HCT116 (cell line): ENCODE measurements at regions not wholly inside any gene's neighbourhood (a gene's known extent, or its start where the extent isn't known, plus 50 kb on each side); places are given as distances from the start of the nearest gene placed in this dataset.
"Not testable (repeated sequence)": the region's sequence is repeated elsewhere in the genome, so short reads cannot be mapped to it uniquely, and the experiment has no call there.

Source experiments
- ATAC-seq: fragments of 200-7000 bp; cut with Tn5 transposase; 2 replicates; pipeline ENCODE4 v1.9.1; 2020; ENCODE audit warnings: mild to moderate bottlenecking, moderate library complexity
- BruUV-seq: library from RNA; stranded (reverse); fragments of 400-500 nt; replicated peaks from 2 replicates; lab custom pipeline; 2021; lab: Mats Ljungman, UMichigan
- CTCF ChIA-PET: fragments of 300-600 bp; sonication (Branson Sonifier 250); formaldehyde crosslinking; loops from one replicate; lab custom pipeline; 2021; ENCODE audit warnings: antibody characterized with exemption; lab: Charles Lee
- POLR2A ChIA-PET: fragments of 300-600, 350-600 bp; sonication (Branson Sonifier 250); formaldehyde crosslinking; loops from one replicate; lab custom pipeline; 2021; ENCODE audit warnings: antibody characterized with exemption; lab: Charles Lee
- RAD21 ChIA-PET, 2 experiments: fragments of 300-600 bp; sonication (Branson Sonifier 250); formaldehyde crosslinking; loops; one replicate each; lab custom pipeline; 2023; ENCODE audit warnings: low total read pairs in 2 of 2; ENCODE audit not compliant: uncharacterized antibody in 2 of 2, unreplicated experiment in 2 of 2, low non-redundant PET in 1 of 2; lab: Charles Lee
- DNase-seq: peaks from one replicate; pipeline ENCODE4 v3.0.0-alpha.2; 2010; ENCODE audit warnings: low read depth, low spot score
- H2AFZ ChIP-seq: fragments of 200-600 bp; shearing (Covaris generic), sonication (generic); 2 replicates; pipeline ENCODE4 v1.6.1; 2017; ENCODE audit warnings: low read depth, mixed run types, mixed read lengths, antibody characterized with exemption, low read length; ENCODE audit not compliant: poor library complexity, severe bottlenecking
- H3K27ac ChIP-seq: 2 replicates; pipeline ENCODE4 v1.5.1; 2012; ENCODE audit warnings: low read depth, low read length
- H3K27me3 ChIP-seq: fragments of 200-600 bp; sonication (generic); 2 replicates; pipeline ENCODE4 v1.6.1; 2016; ENCODE audit warnings: mixed run types, low read length, mixed read lengths; ENCODE audit not compliant: insufficient read depth
- H3K36me3 ChIP-seq, 2 experiments: fragments of 200-500 bp in 1 of 2; fragments of 200-600 bp in 1 of 2; sonication (Bioruptor generic) in 1 of 2; sonication (generic) in 1 of 2; 2 replicates each; pipeline versions ENCODE4 v1.5.1 to v1.6.1; 2014 to 2016; ENCODE audit warnings: low read length in 2 of 2, inconsistent platforms in 1 of 2, mixed read lengths in 1 of 2, mixed run types in 1 of 2; ENCODE audit not compliant: insufficient read depth in 2 of 2, control insufficient read depth in 1 of 2
- H3K4me1 ChIP-seq, 2 experiments: fragments of 200-600 bp in 1 of 2; sonication (generic) in 1 of 2; 2 replicates each; pipeline versions ENCODE4 v1.5.1 to v1.6.1; 2012 to 2017; ENCODE audit warnings: low read length in 2 of 2, inconsistent platforms in 1 of 2, mild to moderate bottlenecking in 1 of 2, mixed read lengths in 1 of 2, mixed run types in 1 of 2, moderate library complexity in 1 of 2; ENCODE audit not compliant: insufficient read depth in 2 of 2, control insufficient read depth in 1 of 2
- H3K4me2 ChIP-seq: fragments of 200-600 bp; sonication (generic); 2 replicates; pipeline ENCODE4 v1.6.1; 2017; ENCODE audit warnings: mixed run types, low read length, mixed read lengths
- H3K4me3 ChIP-seq, 2 experiments: fragments of 200-600 bp in 1 of 2; sonication (generic) in 1 of 2; replicated peaks in 1 of 2; 2 replicates each; pipeline ENCODE4 v1.5.1; 2011 to 2016; ENCODE audit warnings: low read length in 2 of 2, control low read depth in 1 of 2, low read depth in 1 of 2, mild to moderate bottlenecking in 1 of 2, mixed read lengths in 1 of 2, mixed run types in 1 of 2
- H3K79me2 ChIP-seq: fragments of 200-600 bp; sonication (generic); 2 replicates; pipeline ENCODE4 v1.6.1; 2017; ENCODE audit warnings: mild to moderate bottlenecking, mixed run types, low read length, moderate library complexity, mixed read lengths; ENCODE audit not compliant: insufficient read depth
- H3K9ac ChIP-seq: fragments of 200-600 bp; sonication (generic); 2 replicates; pipeline ENCODE4 v1.6.1; 2016; ENCODE audit warnings: low read length, mixed read lengths
- H3K9me2 ChIP-seq: fragments of 200-600 bp; sonication (generic), shearing (Covaris generic); 2 replicates; pipeline ENCODE4 v1.6.1; 2017; ENCODE audit warnings: mixed run types, mild to moderate bottlenecking, moderate library complexity; ENCODE audit not compliant: insufficient read depth
- H3K9me3 ChIP-seq, 2 experiments: fragments of 200-500 bp in 1 of 2; fragments of 200-600 bp in 1 of 2; sonication (Bioruptor generic) in 1 of 2; sonication (generic) in 1 of 2; 2 replicates each; pipeline ENCODE4 v1.6.1; 2014 to 2017; ENCODE audit warnings: low read length in 2 of 2, mixed read lengths in 2 of 2, inconsistent platforms in 1 of 2, low read depth in 1 of 2, mild to moderate bottlenecking in 1 of 2, mixed run types in 1 of 2, moderate library complexity in 1 of 2; ENCODE audit not compliant: control insufficient read depth in 1 of 2, insufficient read depth in 1 of 2
- H4K20me1 ChIP-seq: fragments of 200-600 bp; sonication (generic), shearing (Covaris generic); 2 replicates; pipeline ENCODE4 v1.6.1; 2017; ENCODE audit warnings: mixed run types, mild to moderate bottlenecking, moderate library complexity; ENCODE audit not compliant: insufficient read depth
- JUND ChIP-seq: IDR thresholded peaks from 2 replicates; pipeline ENCODE4 v1.6.1; 2012
- RAD21 ChIP-seq: IDR thresholded peaks from 2 replicates; pipeline ENCODE4 v1.6.1; 2012; ENCODE audit warnings: low read depth, mild to moderate bottlenecking
- REST ChIP-seq: IDR thresholded peaks from 2 replicates; pipeline ENCODE4 v1.6.1; 2012; ENCODE audit warnings: low read depth
- intact Hi-C: fragments of 100-400 bp; cut with micrococcal nuclease; formaldehyde crosslinking; loops from 2 replicates; pipeline ENCODE4 v1.10.0; 2022

- Histone ChIP-seq H3K9me3 (no peaks in the 10 kb centered on the region), H3K27me3 (peaks cover 39% of the 10 kb centered on the region), H3K4me3 (no peak overlapping the region), H3K4me2 (no peak overlapping the region), H2AFZ (no peak overlapping the region), H3K4me1 (no peaks in the 10 kb centered on the region), H3K36me3 (no peaks in the 10 kb centered on the region), H3K27ac (no peak overlapping the region), H3K9me2 (no peaks in the 10 kb centered on the region)
- intact Hi-C loops: no loop called here
- DNase-seq: no peak
- POLR2A ChIA-PET: no interaction called here
- TF ChIP-seq REST (no peak), JUND (no peak), RAD21 (no peak)
- TF ChIP-seq, all 23 proteins: peak for 0
- Histone ChIP-seq H4K20me1 (no peaks in the 10 kb centered on the region), H3K9ac (no peak overlapping the region), H3K79me2 (no peaks in the 10 kb centered on the region)
- BruUV-seq: no TSS peak
- ATAC-seq: no peak
- ChIA-PET RAD21 (no interaction called here), CTCF (no interaction called here)
These were observed 252.3 kb upstream of the PODXL start for GRCh38 chr7:131808736-131809135.

- H3K79me2 ChIP-seq, H3K9ac ChIP-seq, H3K4me1 ChIP-seq, H3K4me3 ChIP-seq, POLR2A ChIA-PET, RAD21 ChIA-PET, H3K9me2 ChIP-seq, H3K36me3 ChIP-seq, BruUV-seq, DNase-seq, H2AFZ ChIP-seq, H4K20me1 ChIP-seq, H3K27ac ChIP-seq, intact Hi-C loops, ATAC-seq, H3K9me3 ChIP-seq, H3K4me2 ChIP-seq, CTCF ChIA-PET: not testable (repeated sequence)
- peaks cover 34% of the 10 kb centered on the region for H3K27me3 ChIP-seq
These were observed 251.7 kb upstream of the PODXL start for GRCh38 chr7:131808156-131808555.
